H1 (cell line): ENCODE measurements at regions not wholly inside any gene's neighbourhood (a gene's known extent, or its start where the extent isn't known, plus 50 kb on each side); places are given as distances from the start of the nearest gene placed in this dataset.

Source experiments
- CTCF ChIA-PET: fragments of 300-600 bp; sonication (Branson Sonifier 250); formaldehyde crosslinking; loops from one replicate; lab custom pipeline; 2021; ENCODE audit not compliant: partially characterized antibody; lab: Charles Lee
- POLR2A ChIA-PET: fragments of 300-600 bp; sonication (Branson Sonifier 250); formaldehyde crosslinking; loops from one replicate; lab custom pipeline; 2021; ENCODE audit warnings: inconsistent platforms; ENCODE audit not compliant: partially characterized antibody; lab: Charles Lee
- DNase-seq, 2 experiments: peaks; one replicate each; pipeline versions ENCODE4 v3.0.0 to v3.0.0-alpha.2; 2010 to 2022; ENCODE audit warnings: low spot score in 2 of 2, low read depth in 1 of 2, mixed read lengths in 1 of 2
- FAIRE-seq: peaks from 2 replicates; lab custom pipeline; 2011; peaks lifted over from hg19 to GRCh38; lab: Jason Lieb, UNC
- H2AFZ ChIP-seq: 2 replicates; pipeline ENCODE4 v1.8.1; 2012; ENCODE audit warnings: low read length, inconsistent platforms
- H2AK5ac ChIP-seq: 2 replicates; pipeline ENCODE4 v1.6.1; 2013; ENCODE audit warnings: low read depth, low read length
- H2BK120ac ChIP-seq: replicated peaks from 2 replicates; pipeline ENCODE3; 2013; ENCODE audit warnings: low read depth, low read length, inconsistent platforms
- H2BK12ac ChIP-seq: 2 replicates; pipeline ENCODE4 v1.6.1; 2013; ENCODE audit warnings: low read depth, low read length
- H2BK15ac ChIP-seq: 2 replicates; pipeline ENCODE4 v1.6.1; 2013; ENCODE audit warnings: low read length
- H2BK20ac ChIP-seq: 2 replicates; pipeline ENCODE4 v1.6.1; 2013; ENCODE audit warnings: low read length
- H2BK5ac ChIP-seq: 2 replicates; pipeline ENCODE4 v1.6.1; 2013; ENCODE audit warnings: low read depth, low read length
- H3K14ac ChIP-seq: 2 replicates; pipeline ENCODE4 v1.6.1; 2013; ENCODE audit warnings: inconsistent platforms; ENCODE audit not compliant: insufficient read length
- H3K18ac ChIP-seq: 2 replicates; pipeline ENCODE4 v1.6.1; 2013; ENCODE audit warnings: low read length; ENCODE audit errors: extremely low read depth
- H3K23ac ChIP-seq: 2 replicates; pipeline ENCODE4 v1.6.1; 2013; ENCODE audit warnings: inconsistent platforms; ENCODE audit not compliant: insufficient read length
- H3K23me2 ChIP-seq: 2 replicates; pipeline ENCODE4 v1.6.1; 2013; ENCODE audit warnings: low read depth, low read length
- H3K27ac ChIP-seq: 2 replicates; pipeline ENCODE4 v1.6.1; 2011; ENCODE audit warnings: low read depth, low read length, inconsistent platforms
- H3K27me3 ChIP-seq, 4 experiments: replicated peaks in 1 of 4; 1 replicate in 1 of 4; 2 replicates in 3 of 4; pipeline versions ENCODE4 v1.6.1 to v1.8.1; 2011 to 2013; ENCODE audit warnings: low read length in 3 of 4, mild to moderate bottlenecking in 3 of 4, inconsistent platforms in 2 of 4, mixed read lengths in 2 of 4, moderate library complexity in 1 of 4; ENCODE audit not compliant: control insufficient read depth in 3 of 4, insufficient read depth in 3 of 4; ENCODE audit errors: extremely low read depth in 1 of 4
- H3K36me3 ChIP-seq, 4 experiments: 2 replicates each; pipeline versions ENCODE4 v1.6.1 to v1.8.1; 2011 to 2013; ENCODE audit warnings: mild to moderate bottlenecking in 4 of 4, low read length in 3 of 4, moderate library complexity in 2 of 4, control low read depth in 1 of 4, inconsistent platforms in 1 of 4; ENCODE audit not compliant: insufficient read depth in 4 of 4, control insufficient read depth in 2 of 4
- H3K4ac ChIP-seq: replicated peaks from 2 replicates; pipeline ENCODE3; 2013; ENCODE audit warnings: low read length, low read depth, mixed read lengths, inconsistent platforms; ENCODE audit not compliant: insufficient read length
- H3K4me1 ChIP-seq, 4 experiments: replicated peaks in 1 of 4; 1 replicate in 1 of 4; 2 replicates in 3 of 4; pipeline versions ENCODE4 v1.6.1 to v1.8.1; 2011 to 2013; ENCODE audit warnings: low read length in 3 of 4, inconsistent platforms in 2 of 4, mixed read lengths in 1 of 4; ENCODE audit not compliant: insufficient read depth in 4 of 4, control insufficient read depth in 3 of 4
- H3K4me2 ChIP-seq, 2 experiments: 2 replicates each; pipeline versions ENCODE4 v1.6.1 to v1.8.1; 2011 to 2013; ENCODE audit warnings: low read depth in 2 of 2, low read length in 2 of 2, control low read depth in 1 of 2, inconsistent platforms in 1 of 2, mild to moderate bottlenecking in 1 of 2; ENCODE audit not compliant: insufficient read depth in 1 of 2
- H3K4me3 ChIP-seq, 4 experiments: fragments of 200-600, 300-600 bp in 1 of 4; sonication (generic), shearing (Covaris generic), sonication (Bioruptor Twin) in 1 of 4; 2 replicates each; pipeline versions ENCODE4 v1.5.1 to v1.8.1; 2011 to 2016; ENCODE audit warnings: low read length in 4 of 4, low read depth in 3 of 4, control low read depth in 2 of 4, inconsistent platforms in 2 of 4, mild to moderate bottlenecking in 2 of 4, mixed read lengths in 1 of 4, moderate library complexity in 1 of 4; ENCODE audit not compliant: insufficient read depth in 2 of 4; ENCODE audit errors: extremely low read depth in 1 of 4
- H3K56ac ChIP-seq: replicated peaks from 2 replicates; pipeline ENCODE3; 2013; ENCODE audit warnings: low read depth, mild to moderate bottlenecking, mixed read lengths, low read length, inconsistent platforms; ENCODE audit not compliant: insufficient read length
- H3K79me1 ChIP-seq: 2 replicates; pipeline ENCODE4 v1.6.1; 2013; ENCODE audit warnings: low read depth, low read length, control low read depth
- H3K79me2 ChIP-seq, 2 experiments: 2 replicates each; pipeline versions ENCODE4 v1.6.1 to v1.8.1; 2012 to 2013; ENCODE audit warnings: low read length in 2 of 2, mild to moderate bottlenecking in 2 of 2, inconsistent platforms in 1 of 2; ENCODE audit not compliant: insufficient read depth in 2 of 2, control insufficient read depth in 1 of 2
- H3K9ac ChIP-seq, 4 experiments: replicated peaks in 1 of 4; 1 replicate in 1 of 4; 2 replicates in 3 of 4; pipeline versions ENCODE4 v1.6.1 to v1.8.1; 2011 to 2013; ENCODE audit warnings: low read depth in 3 of 4, low read length in 3 of 4, control low read depth in 2 of 4, mild to moderate bottlenecking in 2 of 4, moderate library complexity in 2 of 4, inconsistent platforms in 1 of 4; ENCODE audit errors: extremely low read depth in 1 of 4
- H3K9me3 ChIP-seq, 2 experiments: 2 replicates each; pipeline versions ENCODE4 v1.6.1 to v1.8.1; 2012 to 2013; ENCODE audit warnings: mild to moderate bottlenecking in 2 of 2, moderate library complexity in 2 of 2, control low read depth in 1 of 2, inconsistent platforms in 1 of 2, low read depth in 1 of 2, low read length in 1 of 2, mixed read lengths in 1 of 2; ENCODE audit not compliant: insufficient read depth in 2 of 2
- H4K20me1 ChIP-seq, 2 experiments: replicated peaks in 1 of 2; 2 replicates each; pipeline versions ENCODE3 to v1.8.1; 2011 to 2013; ENCODE audit warnings: inconsistent platforms in 2 of 2, low read length in 2 of 2, mild to moderate bottlenecking in 1 of 2; ENCODE audit not compliant: insufficient read depth in 2 of 2, control insufficient read depth in 1 of 2
- H4K5ac ChIP-seq: 2 replicates; pipeline ENCODE4 v1.6.1; 2013; ENCODE audit warnings: low read length, low read depth, mixed read lengths, inconsistent platforms; ENCODE audit not compliant: insufficient read length
- H4K8ac ChIP-seq: 2 replicates; pipeline ENCODE4 v1.8.0; 2013; ENCODE audit warnings: mild to moderate bottlenecking, moderate library complexity, low read length, inconsistent platforms; ENCODE audit not compliant: insufficient read depth; ENCODE audit errors: extremely low read depth
- H4K91ac ChIP-seq: replicated peaks from 2 replicates; pipeline ENCODE3; 2013; ENCODE audit warnings: low read length, mixed read lengths, inconsistent platforms; ENCODE audit not compliant: insufficient read length
- ATF2 ChIP-seq: IDR thresholded peaks from 2 replicates; pipeline ENCODE4 v1.6.1; 2012; ENCODE audit warnings: low read length, inconsistent platforms
- FOSL1 ChIP-seq: IDR thresholded peaks from 2 replicates; pipeline ENCODE4 v1.6.1; 2011; ENCODE audit warnings: mild to moderate bottlenecking, low read depth, low read length, moderate library complexity; ENCODE audit not compliant: insufficient read depth
- GABPA ChIP-seq: IDR thresholded peaks from 2 replicates; pipeline ENCODE4 v1.6.1; 2011; ENCODE audit warnings: mild to moderate bottlenecking, low read length, moderate library complexity, borderline replicate concordance; ENCODE audit not compliant: insufficient read depth
- JUND ChIP-seq: IDR thresholded peaks from 2 replicates; pipeline ENCODE4 v1.6.1; 2011; ENCODE audit warnings: mild to moderate bottlenecking, improper control_type of control experiment, low read length
- KDM4A ChIP-seq: IDR thresholded peaks from one replicate; pipeline ENCODE4 v1.7.1; 2012; ENCODE audit warnings: low read depth, mild to moderate bottlenecking, moderate library complexity, low read length, inconsistent platforms; ENCODE audit not compliant: severe bottlenecking
- NRF1 ChIP-seq: IDR thresholded peaks from 2 replicates; pipeline ENCODE4 v1.6.1; 2011; ENCODE audit warnings: mild to moderate bottlenecking, low read depth, low read length, improper control_type of control experiment
- PHF8 ChIP-seq: fragments of 200-600 bp; sonication (generic); conservative IDR thresholded peaks from 2 replicates; pipeline ENCODE4 v1.7.1; 2012; ENCODE audit warnings: low read depth, mild to moderate bottlenecking, inconsistent platforms, low read length, moderate library complexity
- SUZ12 ChIP-seq: fragments of 200-600 bp; sonication (generic); IDR thresholded peaks from 2 replicates; pipeline ENCODE4 v1.6.1; 2012; ENCODE audit warnings: mild to moderate bottlenecking, inconsistent platforms, low read length, moderate library complexity, mixed read lengths
- WGBS, 2 experiments: shearing (Covaris generic) in 1 of 2; methylation state at CpG; one replicate each; pipeline versions ENCODE4 v1.1.6 to v1.1.7; 2013 to 2015; ENCODE audit warnings: low lambda C conversion rate in 2 of 2, mixed read lengths in 2 of 2, inconsistent platforms in 1 of 2, low coverage in 1 of 2, missing lambda C conversion rate in 1 of 2; ENCODE audit not compliant: insufficient replicate concordance in 2 of 2, insufficient coverage in 1 of 2, insufficient read length in 1 of 2; ENCODE audit errors: extremely low coverage in 1 of 2, missing lambda C conversion rate in 1 of 2; 5-methylcytosine and 5-hydroxymethylcytosine counted together

DNA sequence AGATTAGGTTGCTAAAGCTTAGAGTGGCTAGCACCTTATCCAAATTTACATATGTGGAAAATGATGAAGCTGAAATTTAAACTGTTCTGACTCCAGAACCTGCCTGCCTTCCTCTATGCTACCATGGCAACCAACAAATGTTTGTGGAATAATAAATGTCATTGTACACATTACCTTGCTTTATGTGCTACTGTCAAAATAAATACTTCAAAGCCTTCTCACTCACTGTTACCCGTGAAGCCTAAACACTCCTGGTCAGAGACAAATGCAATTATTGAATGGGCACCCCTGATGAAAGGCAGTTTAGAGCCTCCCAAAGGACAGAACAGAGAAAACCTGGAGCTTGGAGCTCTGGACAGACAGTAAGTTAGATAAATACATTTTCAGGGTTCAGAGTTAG is 158.6 kb downstream of the FAM114A2 start:
- no peak for DNase-seq
- ChIA-PET CTCF (interaction anchor here (1.0 to 1.9 kb wide), 6 partner anchors 8 to 103 kb away, joined by 3 to 7 read pairs (median 4); no protein-coding TSS in a partner anchor), POLR2A (no interaction called here)
- Histone ChIP-seq H3K36me3 (no peaks in the 10 kb centered on the region), H3K4me2 (no peak overlapping the region), H3K9me3 (no peaks in the 10 kb centered on the region), H2BK12ac (no peak overlapping the region), H2BK15ac (no peak overlapping the region), H4K8ac (no peak overlapping the region), H3K4me1 (peaks cover 0 to 3% (median 0%) of the 10 kb centered on the region in 4 experiments; a peak in 2 of 7 replicates), H2BK120ac (no peak overlapping the region), H3K56ac (no peak overlapping the region), H3K79me1 (no peaks in the 10 kb centered on the region), H3K9ac (no peak overlapping the region), H4K5ac (no peak overlapping the region), H3K18ac (no peak overlapping the region), H3K4me3 (no peak overlapping the region), H3K27ac (no peak overlapping the region), H2AFZ (no peak overlapping the region), H3K14ac (no peak overlapping the region), H2AK5ac (no peak overlapping the region), H4K91ac (no peak overlapping the region), H3K23me2 (no peaks in the 10 kb centered on the region), H3K4ac (no peak overlapping the region), H3K23ac (no peak overlapping the region), H2BK5ac (no peak overlapping the region), H3K27me3 (peaks cover 0 to 1% (median 0%) of the 10 kb centered on the region in 4 experiments; a peak in 1 of 7 replicates), H4K20me1 (no peaks in the 10 kb centered on the region), H3K79me2 (no peaks in the 10 kb centered on the region), H2BK20ac (no peak overlapping the region)
- no peak for FAIRE-seq
- 100% methylated on average over 1 of the region's 1 CpG; no CpG with 5 or more reads in 1 of the 2 experiments for WGBS, 2 experiments
- TF ChIP-seq FOSL1: no peak
- no peak for TF ChIP-seq PHF8
- no peak for TF ChIP-seq JUND
- TF ChIP-seq KDM4A: no peak
- TF ChIP-seq GABPA: no peak
- TF ChIP-seq NRF1: no peak
- TF ChIP-seq SUZ12: no peak
- no peak for TF ChIP-seq ATF2
